AG09319 (cell line): ENCODE measurements at regions not wholly inside any gene's neighbourhood (a gene's known extent, or its start where the extent isn't known, plus 50 kb on each side); places are given as distances from the start of the nearest gene placed in this dataset.

ENCODE experiments used
- DNase-seq: peaks from one replicate; pipeline ENCODE4 v3.0.0-alpha.2; 2010; ENCODE audit warnings: low read depth; ENCODE audit errors: extremely low read depth
- TF ChIP-seq, protein P1 (sequence below): IDR thresholded peaks from 2 replicates; pipeline ENCODE4 v1.5.1; 2011; ENCODE audit warnings: low read depth, mild to moderate bottlenecking, inconsistent platforms, low read length, moderate library complexity

DNA sequence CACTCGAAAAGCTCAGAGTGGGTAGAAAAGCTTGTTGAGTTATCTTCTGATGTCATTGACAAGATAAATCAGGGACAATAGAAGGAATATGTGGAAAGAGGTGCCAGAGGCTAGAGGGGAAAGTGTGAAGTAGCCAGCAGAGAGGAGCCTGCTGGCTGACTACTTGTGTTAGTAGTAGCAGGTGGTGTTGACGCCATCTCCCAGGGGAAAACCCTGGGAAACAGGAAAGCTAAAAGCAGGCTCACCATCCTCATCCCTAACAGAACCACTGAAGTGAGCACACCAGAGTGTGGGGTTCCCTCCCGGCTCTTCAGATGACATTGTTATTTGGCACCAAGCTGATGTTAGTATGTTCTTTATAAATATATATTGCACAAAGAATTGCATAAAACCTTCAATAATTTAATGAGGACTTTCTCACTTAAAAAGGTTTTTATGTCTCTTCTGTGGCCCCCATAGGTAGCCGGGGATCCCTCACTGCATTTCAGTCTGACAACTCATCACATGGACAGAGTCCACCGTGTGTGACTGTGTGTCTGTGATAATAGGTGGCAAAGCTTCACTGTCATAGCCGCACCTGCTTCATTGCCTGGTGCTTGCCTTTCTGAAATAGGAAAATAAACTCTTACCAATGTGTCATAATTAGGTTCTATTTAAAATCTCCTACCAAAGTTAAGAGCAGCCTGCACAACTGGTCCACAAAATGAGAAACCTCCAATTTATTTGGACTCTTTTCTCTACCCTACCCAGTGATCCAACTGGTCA, 63.2 kb upstream of the TOP3B start:
- no peak for DNase-seq
- TF ChIP-seq, protein P1, sequence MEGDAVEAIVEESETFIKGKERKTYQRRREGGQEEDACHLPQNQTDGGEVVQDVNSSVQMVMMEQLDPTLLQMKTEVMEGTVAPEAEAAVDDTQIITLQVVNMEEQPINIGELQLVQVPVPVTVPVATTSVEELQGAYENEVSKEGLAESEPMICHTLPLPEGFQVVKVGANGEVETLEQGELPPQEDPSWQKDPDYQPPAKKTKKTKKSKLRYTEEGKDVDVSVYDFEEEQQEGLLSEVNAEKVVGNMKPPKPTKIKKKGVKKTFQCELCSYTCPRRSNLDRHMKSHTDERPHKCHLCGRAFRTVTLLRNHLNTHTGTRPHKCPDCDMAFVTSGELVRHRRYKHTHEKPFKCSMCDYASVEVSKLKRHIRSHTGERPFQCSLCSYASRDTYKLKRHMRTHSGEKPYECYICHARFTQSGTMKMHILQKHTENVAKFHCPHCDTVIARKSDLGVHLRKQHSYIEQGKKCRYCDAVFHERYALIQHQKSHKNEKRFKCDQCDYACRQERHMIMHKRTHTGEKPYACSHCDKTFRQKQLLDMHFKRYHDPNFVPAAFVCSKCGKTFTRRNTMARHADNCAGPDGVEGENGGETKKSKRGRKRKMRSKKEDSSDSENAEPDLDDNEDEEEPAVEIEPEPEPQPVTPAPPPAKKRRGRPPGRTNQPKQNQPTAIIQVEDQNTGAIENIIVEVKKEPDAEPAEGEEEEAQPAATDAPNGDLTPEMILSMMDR, result no peak

DNA sequence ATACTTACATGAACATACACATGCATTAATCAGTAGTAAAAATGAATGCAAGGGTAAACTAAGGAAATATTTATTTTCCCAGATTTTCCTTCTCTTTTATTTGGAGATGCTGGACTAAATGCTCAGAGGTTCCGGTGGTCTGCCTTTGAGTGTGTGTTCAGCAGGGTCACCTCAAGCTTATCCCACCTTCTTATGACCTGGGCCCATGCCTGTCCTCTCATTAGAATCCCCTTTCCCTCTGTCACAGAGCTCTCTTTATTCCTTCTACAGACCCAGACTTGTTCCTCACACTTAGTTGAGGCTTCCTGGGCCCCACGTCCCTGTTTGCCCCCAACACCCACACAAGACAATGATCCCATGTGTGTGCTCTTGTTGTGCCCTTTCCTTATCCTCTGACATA, 61.6 kb upstream of the TOP3B start:
- TF ChIP-seq, protein P1, result no peak
- DNase-seq, result no peak

DNA sequence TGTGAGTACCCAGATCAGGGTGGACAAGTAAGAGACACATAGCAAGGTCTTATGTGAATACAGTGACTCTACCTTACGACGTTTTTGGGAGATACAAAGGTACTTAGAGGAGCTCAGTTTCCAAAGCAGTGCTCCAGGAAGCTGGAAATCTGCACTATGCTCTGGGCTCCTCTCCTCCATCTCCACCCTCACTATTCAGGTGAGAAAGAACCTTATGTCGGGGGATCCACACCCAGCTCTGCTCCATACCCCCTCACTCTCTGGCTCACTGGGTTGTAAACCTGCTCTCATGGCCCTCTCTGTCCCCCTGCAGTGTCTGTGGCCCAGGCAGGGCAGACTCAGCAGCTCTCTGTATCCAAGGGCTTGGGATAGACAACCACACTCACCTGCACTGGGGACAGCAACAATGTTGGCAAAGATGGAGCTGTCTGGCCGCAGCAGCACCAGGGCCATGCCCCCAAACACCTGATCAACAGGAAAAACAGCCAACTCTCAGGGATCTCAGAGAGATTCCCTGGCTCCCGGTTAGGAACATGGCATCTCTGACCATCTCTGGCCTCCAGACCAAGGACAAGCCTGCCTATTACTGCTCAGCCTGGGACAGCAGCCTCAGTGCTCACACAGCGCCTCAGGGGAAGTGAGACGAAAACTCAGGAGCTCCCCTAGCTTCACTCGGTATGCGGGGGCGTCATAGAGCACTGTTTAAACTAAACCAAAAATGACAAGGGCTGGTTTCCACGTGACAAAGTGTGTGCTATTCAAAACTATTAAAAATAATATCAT, 60.9 kb upstream of the TOP3B start:
- DNase-seq, result no peak
- TF ChIP-seq, protein P1, result no peak

DNA sequence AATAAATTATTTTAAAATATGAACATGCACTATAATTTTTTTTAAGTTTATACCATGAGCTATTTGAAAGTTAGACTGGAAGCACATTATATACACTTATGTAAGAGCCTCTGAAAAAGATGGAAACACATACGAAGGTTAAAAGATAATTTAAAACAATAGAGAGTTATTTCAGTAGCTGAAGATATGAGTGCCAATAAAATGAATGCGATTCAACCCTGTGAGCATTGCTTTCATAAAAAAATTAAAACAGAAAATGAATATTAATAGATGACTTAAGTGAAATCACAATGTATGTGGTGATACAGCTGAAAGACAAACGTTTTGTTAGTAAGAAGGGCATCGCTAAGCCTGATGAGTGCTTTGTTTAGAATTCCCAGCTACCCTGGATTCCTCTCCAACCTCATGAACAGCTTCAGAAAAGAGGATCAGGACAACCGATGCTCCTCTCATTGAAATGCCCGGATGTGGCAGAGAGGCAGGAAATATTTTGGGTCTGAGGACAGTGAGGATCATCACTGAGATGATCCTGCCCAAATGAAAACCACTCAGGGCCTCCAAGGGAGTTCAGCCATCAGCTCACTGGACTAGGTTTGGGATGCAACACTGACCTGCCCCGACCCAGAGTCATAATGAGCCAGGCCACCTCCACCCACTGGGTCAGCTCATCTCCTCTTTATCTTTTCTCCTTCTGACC, 60.2 kb upstream of the TOP3B start:
- no peak for DNase-seq
- TF ChIP-seq, protein P1, result no peak

DNA sequence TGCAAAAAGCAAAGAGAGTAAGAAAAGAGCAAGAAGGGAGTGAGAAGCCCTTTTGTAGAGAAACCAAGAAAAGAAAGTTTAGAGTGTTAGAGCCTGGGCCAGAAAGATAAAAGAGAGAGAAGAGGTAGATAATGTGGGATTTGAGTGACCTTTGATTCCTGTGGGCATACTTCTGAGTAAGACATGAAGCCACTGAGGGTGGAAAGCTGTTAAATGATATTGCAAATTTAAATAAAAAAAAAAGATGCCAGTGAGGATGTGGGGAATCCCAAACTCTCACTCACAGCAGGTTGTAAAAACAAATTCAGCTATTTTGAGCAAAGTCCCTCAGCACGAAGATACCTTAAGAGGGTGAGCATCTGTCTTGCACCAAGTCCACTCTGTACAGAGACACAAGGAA, 59.4 kb upstream of the TOP3B start:
- TF ChIP-seq, protein P1, result no peak
- DNase-seq, result no peak

DNA sequence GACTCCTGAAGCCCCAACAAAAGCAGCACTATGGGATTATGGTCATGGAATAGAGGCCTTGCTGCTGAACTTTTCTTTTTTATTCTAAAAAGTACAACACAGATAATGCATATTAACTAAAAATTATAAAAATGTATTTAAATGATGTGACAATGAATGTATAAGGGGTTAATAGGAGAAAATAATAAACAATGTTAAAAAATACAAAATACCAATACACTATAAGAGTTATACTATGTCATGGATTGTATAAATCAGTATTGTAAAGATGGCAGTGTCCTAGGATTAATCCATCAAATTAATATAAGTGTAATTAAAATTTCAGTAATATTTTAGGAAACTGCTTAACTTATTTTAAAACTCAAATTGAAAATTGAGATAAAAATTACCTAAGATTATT, 58.3 kb upstream of the TOP3B start:
- DNase-seq, result no peak

More for the DNA sequence above, 58.3 kb upstream of the TOP3B start:
- TF ChIP-seq, protein P1, result no peak
